HepG2 (cell line): ENCODE measurements at regions not wholly inside any gene's neighbourhood (a gene's known extent, or its start where the extent isn't known, plus 50 kb on each side); places are given as distances from the start of the nearest gene placed in this dataset.

Experiments
- ATAC-seq: fragments of 200-7000 bp; cut with Tn5 transposase; 3 replicates; pipeline ENCODE4 v1.9.1; 2020; ENCODE audit warnings: mild to moderate bottlenecking, moderate library complexity
- BruUV-seq: library from RNA; stranded (reverse); fragments of 400-500 nt; replicated peaks from 2 replicates; lab custom pipeline; 2021; lab: Mats Ljungman, UMichigan
- CTCF ChIA-PET: fragments of 300-600 bp; formaldehyde crosslinking; extraction: SDS; loops from one replicate; lab custom pipeline; 2021; ENCODE audit warnings: low total read pairs, inconsistent platforms, low intra/inter-chr PET ratio; lab: Yijun Ruan, JAX
- POLR2A ChIA-PET: fragments of 350-600 bp; sonication (Branson Sonifier 250); formaldehyde crosslinking; loops from one replicate; lab custom pipeline; 2020; ENCODE audit warnings: antibody characterized with exemption, inconsistent platforms; lab: Yijun Ruan, JAX
- DNase-seq: peaks from one replicate; pipeline ENCODE4 v3.0.0-alpha.2; 2015; ENCODE audit warnings: low spot score
- FAIRE-seq: peaks from 3 replicates; lab custom pipeline; 2011; peaks lifted over from hg19 to GRCh38; lab: Jason Lieb, UNC
- H2AFZ ChIP-seq: one replicate; pipeline ENCODE4 v1.6.1; 2011; ENCODE audit warnings: low read length, inconsistent platforms
- H3K27ac ChIP-seq: fragments of 300-600 bp; 3 replicates; pipeline ENCODE4 v1.8.0; 2011; ENCODE audit warnings: mixed run types, mild to moderate bottlenecking, mixed read lengths, low read length, inconsistent platforms; ENCODE audit not compliant: insufficient read depth; ENCODE audit errors: extremely low read length
- H3K27me3 ChIP-seq, 2 experiments: fragments of 200-600 bp in 1 of 2; 2 replicates in 1 of 2; 3 replicates in 1 of 2; pipeline versions ENCODE4 v1.6.0 to v1.8.0; 2011; ENCODE audit warnings: low read length in 2 of 2, mild to moderate bottlenecking in 2 of 2, moderate library complexity in 2 of 2, inconsistent platforms in 1 of 2; ENCODE audit not compliant: insufficient read depth in 2 of 2, control insufficient read depth in 1 of 2
- H3K36me3 ChIP-seq, 2 experiments: fragments of 200-600 bp in 1 of 2; replicated peaks in 1 of 2; 2 replicates in 1 of 2; 3 replicates in 1 of 2; pipeline versions ENCODE4 v1.5.1 to v1.8.0; 2011; ENCODE audit warnings: low read length in 2 of 2, inconsistent platforms in 1 of 2; ENCODE audit not compliant: insufficient read depth in 2 of 2, control insufficient read depth in 1 of 2
- H3K4me1 ChIP-seq: 2 replicates; pipeline ENCODE4 v1.5.1; 2012; ENCODE audit warnings: low read length, inconsistent platforms; ENCODE audit not compliant: insufficient read depth
- H3K4me2 ChIP-seq: 2 replicates; pipeline ENCODE4 v1.6.0; 2011; ENCODE audit warnings: low read depth, low read length, inconsistent platforms
- H3K4me3 ChIP-seq, 3 experiments: fragments of 200-600 bp in 1 of 3; sonication (generic), shearing (Covaris generic) in 1 of 3; replicated peaks in 1 of 3; 2 replicates each; pipeline ENCODE4 v1.5.1; 2011 to 2016; ENCODE audit warnings: low read length in 3 of 3, inconsistent platforms in 2 of 3, low read depth in 2 of 3, mild to moderate bottlenecking in 2 of 3, control low read depth in 1 of 3, mixed read lengths in 1 of 3; ENCODE audit not compliant: insufficient read depth in 1 of 3
- H3K79me2 ChIP-seq: one replicate; pipeline ENCODE4 v1.6.1; 2011; ENCODE audit warnings: low read length, inconsistent platforms; ENCODE audit not compliant: insufficient read depth
- H3K9ac ChIP-seq: 2 replicates; pipeline ENCODE4 v1.6.0; 2011; ENCODE audit warnings: mild to moderate bottlenecking, low read depth, low read length, inconsistent platforms; ENCODE audit not compliant: insufficient read depth
- H3K9me3 ChIP-seq: 2 replicates; pipeline ENCODE4 v1.5.1; 2012; ENCODE audit warnings: mild to moderate bottlenecking, low read length
- H4K20me1 ChIP-seq: 2 replicates; pipeline ENCODE4 v1.6.0; 2011; ENCODE audit warnings: inconsistent platforms, mild to moderate bottlenecking, low read length, moderate library complexity; ENCODE audit not compliant: insufficient read depth
- GLMP ChIP-seq: sonication (generic); formaldehyde crosslinking; IDR thresholded peaks from 2 replicates; pipeline ENCODE4 v1.9.0; 2021; ENCODE audit warnings: missing genetic modification reagents, mild to moderate bottlenecking, borderline replicate concordance
- HMG20A ChIP-seq: IDR thresholded peaks from 2 replicates; pipeline ENCODE4 v1.6.1; 2016; ENCODE audit warnings: borderline replicate concordance
- HMGXB4 ChIP-seq, 2 experiments: sonication (generic) in 1 of 2; formaldehyde crosslinking in 1 of 2; IDR thresholded peaks; 2 replicates each; pipeline versions ENCODE4 v1.4.0 to v1.6.1; 2018 to 2020; ENCODE audit warnings: missing genetic modification reagents in 2 of 2, borderline replicate concordance in 1 of 2, low read depth in 1 of 2, mild to moderate bottlenecking in 1 of 2, missing biosample characterization in 1 of 2
- MLX ChIP-seq: IDR thresholded peaks from 2 replicates; pipeline ENCODE4 v1.6.1; 2016
- RFX3 ChIP-seq: IDR thresholded peaks from 2 replicates; pipeline ENCODE4 v1.6.1; 2016; ENCODE audit warnings: missing biosample characterization, missing genetic modification reagents
- SIN3A ChIP-seq: IDR thresholded peaks from 2 replicates; pipeline ENCODE4 v1.6.1; 2011; ENCODE audit warnings: low read depth, mild to moderate bottlenecking, control low read depth, low read length, borderline replicate concordance
- SIX1 ChIP-seq: sonication (generic); formaldehyde crosslinking; IDR thresholded peaks from 2 replicates; pipeline ENCODE4 v1.4.0; 2020; ENCODE audit warnings: missing genetic modification reagents, borderline replicate concordance
- SUZ12 ChIP-seq: fragments of 150-350 bp; IDR thresholded peaks from 2 replicates; pipeline ENCODE4 v1.6.1; 2014; ENCODE audit warnings: low read depth, low read length
- TOE1 ChIP-seq: sonication (generic); formaldehyde crosslinking; IDR thresholded peaks from 2 replicates; pipeline ENCODE4 v1.4.0; 2020; ENCODE audit warnings: mild to moderate bottlenecking, missing genetic modification reagents
- U2AF2 ChIP-seq: fragments of 200-400 bp; formaldehyde crosslinking; IDR thresholded peaks from 2 replicates; pipeline ENCODE4 v1.6.1; 2017; ENCODE audit warnings: low read depth, mild to moderate bottlenecking, low read length
- ZHX1 ChIP-seq: sonication (generic); formaldehyde crosslinking; IDR thresholded peaks from 2 replicates; pipeline ENCODE4 v1.8.1; 2022; ENCODE audit warnings: low read depth, mild to moderate bottlenecking, missing genetic modification reagents
- ZNF234 ChIP-seq: sonication (generic); formaldehyde crosslinking; conservative IDR thresholded peaks from 2 replicates; pipeline ENCODE4 v1.5.1; 2020; ENCODE audit warnings: mild to moderate bottlenecking, missing genetic modification reagents
- ZSCAN30 ChIP-seq: sonication (generic); formaldehyde crosslinking; IDR thresholded peaks from 2 replicates; pipeline ENCODE4 v1.5.0; 2020; ENCODE audit warnings: mild to moderate bottlenecking, missing genetic modification reagents
- in situ Hi-C: cut with HindIII; loops from 2 replicates; pipeline ENCODE4 v1.10.0; 2017; ENCODE audit warnings: low pct_unique_long_range_greater_than_20kb; ENCODE audit not compliant: extremely low pct_ligation_motif_present
- intact Hi-C: fragments of 100-400 bp; cut with micrococcal nuclease; formaldehyde crosslinking; loops from one replicate; pipeline ENCODE4 v1.10.0; 2022; ENCODE audit not compliant: unreplicated experiment

GRCh38 chr3:148006508-148006907, 597.3 kb downstream of the ZIC1 start:
- ChIA-PET POLR2A (no interaction called here), CTCF (no interaction called here)
- TF ChIP-seq ZNF234 (CRISPR knock-in tag): no peak
- no peak for TF ChIP-seq HMG20A (CRISPR knock-in tag)
- no peak for TF ChIP-seq RFX3
- no peak for TF ChIP-seq SIX1
- no peak for TF ChIP-seq SUZ12
- no peak for TF ChIP-seq ZSCAN30 (CRISPR knock-in tag)
- TF ChIP-seq ZHX1 (CRISPR knock-in tag): no peak
- no peak for TF ChIP-seq SIN3A
- TF ChIP-seq GLMP (CRISPR knock-in tag): no peak
- no peak for TF ChIP-seq MLX (CRISPR knock-in tag)
- TF ChIP-seq HMGXB4 (CRISPR knock-in tag; IDR thresholded peaks at IDR 0.05; ENCODE audit: borderline replicate concordance in 1 of 2, low read depth in 1 of 2): no peak
- TF ChIP-seq TOE1: no peak
- TF ChIP-seq U2AF2: no peak
- intact Hi-C loops (no loop called here), in situ Hi-C loops (no loop called here)
- no TSS peak for BruUV-seq
- Histone ChIP-seq H3K27me3 (no peaks in the 10 kb centered on the region), H2AFZ (no peak overlapping the region), H3K9ac (no peak overlapping the region), H3K9me3 (no peaks in the 10 kb centered on the region), H3K4me3 (no peak overlapping the region), H3K36me3 (no peaks in the 10 kb centered on the region), H4K20me1 (no peaks in the 10 kb centered on the region), H3K27ac (no peak overlapping the region), H3K4me2 (no peak overlapping the region), H3K4me1 (no peaks in the 10 kb centered on the region), H3K79me2 (no peaks in the 10 kb centered on the region)
- DNase-seq (no peak), FAIRE-seq (no peak), ATAC-seq (no peak)
